ENCODE measurements at regions not wholly inside any gene's neighbourhood (a gene's known extent, or its start where the extent isn't known, plus 50 kb on each side); places are given as distances from the start of the nearest gene placed in this dataset.

DNA sequence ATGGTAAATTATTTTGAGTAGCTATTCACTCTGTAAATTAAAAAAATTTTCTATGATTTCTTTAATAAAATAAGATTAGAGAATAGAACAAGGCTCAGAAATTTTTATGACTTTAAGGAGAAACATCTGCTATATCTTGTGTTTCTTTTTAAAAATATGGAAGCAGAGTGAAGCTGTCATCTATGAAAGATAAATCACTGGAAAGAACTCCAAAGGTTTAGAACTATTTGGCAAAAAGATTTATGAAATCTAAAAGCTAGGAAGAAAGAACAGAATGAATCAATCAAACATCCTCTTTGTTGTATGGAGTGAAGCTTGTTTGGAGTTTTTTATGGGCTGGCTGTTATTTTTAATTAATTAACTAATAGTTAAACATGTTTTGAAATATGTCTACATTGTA lies 89.8 kb upstream of the ACTBL2 start:
- TF ChIP-seq CREB1 (IDR thresholded peaks at IDR 0.05) (no peak), CHD2 (IDR thresholded peaks at IDR 0.05; ENCODE audit: low read length) (no peak), ZNF274 (IDR thresholded peaks at IDR 0.05; ENCODE audit: borderline replicate concordance, extremely low read depth, low read length) (no peak), EZH2 (IDR thresholded peaks at IDR 0.05; ENCODE audit: low read depth, low read length, severe bottlenecking) (no peak), SIN3A (conservative IDR thresholded peaks at IDR 0.05 in 1 of 2, IDR thresholded peaks at IDR 0.05 in 1 of 2; ENCODE audit: low read depth in 1 of 2, low read length in 2 of 2) (no peak), POLR2AphosphoS5 (IDR thresholded peaks at IDR 0.05; ENCODE audit: low read depth, low read length) (no peak), KDM5A (IDR thresholded peaks at IDR 0.05; ENCODE audit: low read length) (no peak), JUND (IDR thresholded peaks at IDR 0.05; ENCODE audit: low read length) (no peak), TCF12 (IDR thresholded peaks at IDR 0.05; ENCODE audit: low read depth, low read length) (no peak), POLR2A (IDR thresholded peaks at IDR 0.05; ENCODE audit: control extremely low read depth in 1 of 2, low read depth in 2 of 2, low read length in 2 of 2) (no peak)
- TF ChIP-seq, protein P1, sequence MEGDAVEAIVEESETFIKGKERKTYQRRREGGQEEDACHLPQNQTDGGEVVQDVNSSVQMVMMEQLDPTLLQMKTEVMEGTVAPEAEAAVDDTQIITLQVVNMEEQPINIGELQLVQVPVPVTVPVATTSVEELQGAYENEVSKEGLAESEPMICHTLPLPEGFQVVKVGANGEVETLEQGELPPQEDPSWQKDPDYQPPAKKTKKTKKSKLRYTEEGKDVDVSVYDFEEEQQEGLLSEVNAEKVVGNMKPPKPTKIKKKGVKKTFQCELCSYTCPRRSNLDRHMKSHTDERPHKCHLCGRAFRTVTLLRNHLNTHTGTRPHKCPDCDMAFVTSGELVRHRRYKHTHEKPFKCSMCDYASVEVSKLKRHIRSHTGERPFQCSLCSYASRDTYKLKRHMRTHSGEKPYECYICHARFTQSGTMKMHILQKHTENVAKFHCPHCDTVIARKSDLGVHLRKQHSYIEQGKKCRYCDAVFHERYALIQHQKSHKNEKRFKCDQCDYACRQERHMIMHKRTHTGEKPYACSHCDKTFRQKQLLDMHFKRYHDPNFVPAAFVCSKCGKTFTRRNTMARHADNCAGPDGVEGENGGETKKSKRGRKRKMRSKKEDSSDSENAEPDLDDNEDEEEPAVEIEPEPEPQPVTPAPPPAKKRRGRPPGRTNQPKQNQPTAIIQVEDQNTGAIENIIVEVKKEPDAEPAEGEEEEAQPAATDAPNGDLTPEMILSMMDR (IDR thresholded peaks at IDR 0.05; ENCODE audit: control extremely low read depth in 1 of 3, insufficient read depth in 1 of 3, low read depth in 1 of 3, low read length in 3 of 3), result no peak
- TF ChIP-seq, protein P2, sequence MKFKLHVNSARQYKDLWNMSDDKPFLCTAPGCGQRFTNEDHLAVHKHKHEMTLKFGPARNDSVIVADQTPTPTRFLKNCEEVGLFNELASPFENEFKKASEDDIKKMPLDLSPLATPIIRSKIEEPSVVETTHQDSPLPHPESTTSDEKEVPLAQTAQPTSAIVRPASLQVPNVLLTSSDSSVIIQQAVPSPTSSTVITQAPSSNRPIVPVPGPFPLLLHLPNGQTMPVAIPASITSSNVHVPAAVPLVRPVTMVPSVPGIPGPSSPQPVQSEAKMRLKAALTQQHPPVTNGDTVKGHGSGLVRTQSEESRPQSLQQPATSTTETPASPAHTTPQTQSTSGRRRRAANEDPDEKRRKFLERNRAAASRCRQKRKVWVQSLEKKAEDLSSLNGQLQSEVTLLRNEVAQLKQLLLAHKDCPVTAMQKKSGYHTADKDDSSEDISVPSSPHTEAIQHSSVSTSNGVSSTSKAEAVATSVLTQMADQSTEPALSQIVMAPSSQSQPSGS (IDR thresholded peaks at IDR 0.05; ENCODE audit: low read length), result no peak

Data from H1 (cell line).